DMS114 treated with DMSO at 0.1 percent for 48 hours (cell line): ENCODE measurements at regions not wholly inside any gene's neighbourhood (a gene's known extent, or its start where the extent isn't known, plus 50 kb on each side); places are given as distances from the start of the nearest gene placed in this dataset.

Experiments used
- DNase-seq: peaks from one replicate; lab custom pipeline; 2025; ENCODE audit not compliant: unreplicated experiment; lab: John Stamatoyannopoulos, UW

- no peak for DNase-seq
These were observed 239.1 kb upstream of the ROPN1 start for GRCh38 chr3:124230998-124231397.

GRCh38 chr3:124234852-124235252, 242.9 kb upstream of the ROPN1 start:
- no peak for DNase-seq

- DNase-seq = no peak
These were observed 243.5 kb upstream of the ROPN1 start for GRCh38 chr3:124235446-124235845.

- no peak for DNase-seq
These were observed 251.4 kb upstream of the ROPN1 start for GRCh38 chr3:124243177-124243859.

GRCh38 chr3:124246376-124246775, 254.5 kb upstream of the ROPN1 start:
- DNase-seq = no peak

- DNase-seq = no peak
These were observed 255.0 kb upstream of the ROPN1 start for GRCh38 chr3:124246949-124247348.

- no peak for DNase-seq
These were observed 256.6 kb upstream of the ROPN1 start for GRCh38 chr3:124248471-124249028.

GRCh38 chr3:124249038-124249437, 257.1 kb upstream of the ROPN1 start:
- no peak for DNase-seq

GRCh38 chr3:124250053-124250452, 258.1 kb upstream of the ROPN1 start:
- DNase-seq = no peak

GRCh38 chr3:124256156-124256555, 264.2 kb upstream of the ROPN1 start:
- no peak for DNase-seq

- no peak for DNase-seq
These were observed 264.7 kb upstream of the ROPN1 start for GRCh38 chr3:124256599-124256998.

- no peak for DNase-seq
These were observed 265.5 kb upstream of the ROPN1 start for GRCh38 chr3:124257336-124257864.

- DNase-seq = no peak
These were observed 266.2 kb upstream of the ROPN1 start for GRCh38 chr3:124258057-124258500.

- no peak for DNase-seq
These were observed 268.4 kb upstream of the ROPN1 start for GRCh38 chr3:124260206-124260915.

- DNase-seq = no peak
These were observed 269.4 kb upstream of the ROPN1 start for GRCh38 chr3:124261306-124261705.

GRCh38 chr3:124263168-124263567, 271.2 kb upstream of the ROPN1 start:
- DNase-seq = no peak

- DNase-seq = no peak
These were observed 272.4 kb upstream of the ROPN1 start for GRCh38 chr3:124264346-124264745.

GRCh38 chr3:124266487-124266886, 274.6 kb upstream of the ROPN1 start:
- DNase-seq = no peak

- DNase-seq = no peak
These were observed 275.5 kb upstream of the ROPN1 start for GRCh38 chr3:124267406-124267805.

GRCh38 chr3:124268355-124268754, 276.4 kb upstream of the ROPN1 start:
- DNase-seq = no peak

GRCh38 chr3:124269619-124270018, 277.7 kb upstream of the ROPN1 start:
- no peak for DNase-seq

- no peak for DNase-seq
These were observed 280.8 kb upstream of the ROPN1 start for GRCh38 chr3:124272605-124273151.
